ENCODE measurements at regions not wholly inside any gene's neighbourhood (a gene's known extent, or its start where the extent isn't known, plus 50 kb on each side); places are given as distances from the start of the nearest gene placed in this dataset.

- POLR2A ChIA-PET, result no interaction called here
- FAIRE-seq (no peak), ATAC-seq (no peak), DNase-seq (ENCODE audit: extremely low read depth in 1 of 4, low spot score in 3 of 4) (no peak)
- Histone ChIP-seq H3K4me3 (no peak overlapping the region), H3K4me1 (replicated peaks in 1 of 2; ENCODE audit: control insufficient read depth in 2 of 2, insufficient read depth in 2 of 2, low read length in 2 of 2) (no peaks in the 10 kb centered on the region), H3K9ac (ENCODE audit: insufficient read depth in 1 of 2, low read depth in 2 of 2, low read length in 2 of 2) (no peak overlapping the region), H3K27me3 (ENCODE audit: control insufficient read depth in 2 of 2, insufficient read depth in 2 of 2, low read length in 2 of 2) (no peaks in the 10 kb centered on the region), H3K9me3 (replicated peaks; ENCODE audit: control insufficient read depth, insufficient read depth, low read depth, low read length) (no peaks in the 10 kb centered on the region), H4K20me1 (replicated peaks; ENCODE audit: control insufficient read depth, insufficient read depth, low read length) (no peaks in the 10 kb centered on the region), H3K9me1 (ENCODE audit: control insufficient read depth, insufficient read depth, low read length) (no peaks in the 10 kb centered on the region), H3K4me2 (ENCODE audit: insufficient read depth, low read length) (no peak overlapping the region), H2AFZ (ENCODE audit: low read depth, low read length) (no peak overlapping the region), H3K36me3 (ENCODE audit: control insufficient read depth, insufficient read depth, low read length) (no peaks in the 10 kb centered on the region), H3K27ac (ENCODE audit: extremely low read depth, low read depth, low read length) (no peak overlapping the region), H3K79me2 (ENCODE audit: control insufficient read depth, insufficient read depth, low read length) (no peaks in the 10 kb centered on the region)
- intact Hi-C loops (cut with micrococcal nuclease), result no loop called here
- CTCF ChIA-PET (ENCODE audit: low intra/inter-chr PET ratio), result no interaction called here
- WGBS (ENCODE audit: insufficient coverage, low coverage, missing lambda C conversion rate), result 0% methylated on average over 4 of the region's 4 CpGs
- in situ Hi-C loops (cut with MboI), result no loop called here
- no peak for TF ChIP-seq POLR2A (conservative IDR thresholded peaks at IDR 0.05)
- no peak for TF ChIP-seq ZNF282 (CRISPR knock-in tag; IDR thresholded peaks at IDR 0.05)
- no peak for TF ChIP-seq MAFK (IDR thresholded peaks at IDR 0.05; ENCODE audit: low read length)
- no peak for TF ChIP-seq PCBP2 (IDR thresholded peaks at IDR 0.05; ENCODE audit: low read depth, low read length, poor library complexity, severe bottlenecking)
- TF ChIP-seq HBP1 (CRISPR knock-in tag; IDR thresholded peaks at IDR 0.05), result no peak
- TF ChIP-seq FOXO4 (CRISPR knock-in tag; IDR thresholded peaks at IDR 0.05), result no peak
- TF ChIP-seq BCOR (IDR thresholded peaks at IDR 0.05), result no peak
- TF ChIP-seq ZNF354B (CRISPR knock-in tag; IDR thresholded peaks at IDR 0.05), result no peak
- no TSS peak for BruUV-seq (replicated peaks)
These were observed 510.1 kb upstream of the AADAT start for GRCh38 chr4:170599894-170600293.

Data from K562 (cell line).